Kidney glomerular epithelial cell (primary cell): ENCODE measurements at regions not wholly inside any gene's neighbourhood (a gene's known extent, or its start where the extent isn't known, plus 50 kb on each side); places are given as distances from the start of the nearest gene placed in this dataset.

Experiments
- DNase-seq: peaks from one replicate; lab custom pipeline; 2025; lab: John Stamatoyannopoulos, UW

GRCh38 chr9:11931109-11931508, 762.1 kb upstream of the TYRP1 start:
- DNase-seq: no peak

GRCh38 chr9:11931751-11932150, 761.4 kb upstream of the TYRP1 start:
- DNase-seq: no peak

- DNase-seq: peak; percentile 14
Measured at GRCh38 chr9:11933926-11934325, 759.3 kb upstream of the TYRP1 start.

GRCh38 chr9:11946531-11946930, 746.7 kb upstream of the TYRP1 start:
- DNase-seq: peak; percentile 12

GRCh38 chr9:11962327-11962726, 730.9 kb upstream of the TYRP1 start:
- no peak for DNase-seq

GRCh38 chr9:11966786-11967185, 726.4 kb upstream of the TYRP1 start:
- DNase-seq: no peak

- DNase-seq: no peak
Measured at GRCh38 chr9:11968631-11969030, 724.6 kb upstream of the TYRP1 start.

- DNase-seq: peak; percentile 22
Measured at GRCh38 chr9:11973011-11973410, 720.2 kb upstream of the TYRP1 start.

- DNase-seq: no peak
Measured at GRCh38 chr9:11973511-11973910, 719.7 kb upstream of the TYRP1 start.

GRCh38 chr9:11992866-11993265, 700.3 kb upstream of the TYRP1 start:
- no peak for DNase-seq

GRCh38 chr9:12014488-12014887, 678.7 kb upstream of the TYRP1 start:
- DNase-seq: no peak

GRCh38 chr9:12054235-12054634, 639.0 kb upstream of the TYRP1 start:
- DNase-seq: no peak

GRCh38 chr9:12056874-12057273, 636.3 kb upstream of the TYRP1 start:
- DNase-seq: no peak

- no peak for DNase-seq
Measured at GRCh38 chr9:12060067-12060466, 633.1 kb upstream of the TYRP1 start.

- no peak for DNase-seq
Measured at GRCh38 chr9:12060811-12061210, 632.4 kb upstream of the TYRP1 start.

- no peak for DNase-seq
Measured at GRCh38 chr9:12065050-12065449, 628.1 kb upstream of the TYRP1 start.

GRCh38 chr9:12065686-12066085, 627.5 kb upstream of the TYRP1 start:
- DNase-seq: no peak

- no peak for DNase-seq
Measured at GRCh38 chr9:12066455-12067035, 626.6 kb upstream of the TYRP1 start.

GRCh38 chr9:12069366-12069765, 623.8 kb upstream of the TYRP1 start:
- no peak for DNase-seq

- no peak for DNase-seq
Measured at GRCh38 chr9:12085399-12085798, 607.8 kb upstream of the TYRP1 start.

GRCh38 chr9:12091865-12092527, 601.2 kb upstream of the TYRP1 start:
- DNase-seq: no peak

- no peak for DNase-seq
Measured at GRCh38 chr9:12094046-12094445, 599.1 kb upstream of the TYRP1 start.

GRCh38 chr9:12095931-12096330, 597.3 kb upstream of the TYRP1 start:
- no peak for DNase-seq

- DNase-seq: no peak
Measured at GRCh38 chr9:12133416-12133815, 559.8 kb upstream of the TYRP1 start.
